ENCODE measurements at regions not wholly inside any gene's neighbourhood (a gene's known extent, or its start where the extent isn't known, plus 50 kb on each side); places are given as distances from the start of the nearest gene placed in this dataset.

DNA sequence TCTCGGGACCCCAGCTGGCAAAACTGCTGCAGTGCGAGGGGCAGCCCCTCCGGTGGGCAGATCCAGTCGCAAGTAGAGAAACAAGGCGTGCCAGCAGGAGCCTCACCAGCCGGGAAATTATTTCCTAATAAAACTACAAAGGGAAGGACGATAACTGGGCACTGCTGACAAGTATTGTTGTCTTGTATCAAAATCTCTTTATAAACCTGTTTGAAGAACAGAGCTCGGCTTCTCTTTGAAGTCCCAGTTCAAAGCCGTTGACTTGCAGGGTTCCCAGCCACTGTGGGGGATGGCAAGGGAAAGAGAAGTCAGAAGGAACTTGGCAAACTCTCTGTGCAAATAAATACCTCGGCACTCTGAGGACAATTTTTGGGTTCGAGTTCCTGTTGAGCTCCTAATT lies 504.5 kb downstream of the CD83 start (continued):
- TF ChIP-seq ZNF557 (CRISPR knock-in tag; IDR thresholded peaks at IDR 0.05) (no peak), FOXC1 (CRISPR knock-in tag; IDR thresholded peaks at IDR 0.05; ENCODE audit: borderline replicate concordance) (no peak), ZNF253 (CRISPR knock-in tag; IDR thresholded peaks at IDR 0.05; ENCODE audit: borderline replicate concordance) (no peak), NPAS2 (CRISPR knock-in tag; IDR thresholded peaks at IDR 0.05; ENCODE audit: borderline replicate concordance) (no peak), ZBTB38 (CRISPR knock-in tag; IDR thresholded peaks at IDR 0.05) (no peak), ELF3 (CRISPR knock-in tag; IDR thresholded peaks at IDR 0.05) (peak; percentile 34; the same call in 1 of the 2 replicates), ZFP36L2 (CRISPR knock-in tag; IDR thresholded peaks at IDR 0.05) (no peak), CBX5 (CRISPR knock-in tag; IDR thresholded peaks at IDR 0.05; ENCODE audit: borderline replicate concordance) (no peak), SOX6 (IDR thresholded peaks at IDR 0.05) (no peak), SOX6 (CRISPR knock-in tag; IDR thresholded peaks at IDR 0.05) (peak; percentile 83), ZNF256 (CRISPR knock-in tag; conservative IDR thresholded peaks at IDR 0.05) (no peak), PHF21A (CRISPR knock-in tag; IDR thresholded peaks at IDR 0.05) (peak; percentile 36; the same call in 1 of the 2 replicates), HDAC6 (IDR thresholded peaks at IDR 0.05; ENCODE audit: low read depth, low read length) (no peak), SMAD3 (CRISPR knock-in tag; IDR thresholded peaks at IDR 0.05) (no peak), KMT2A (CRISPR knock-in tag; IDR thresholded peaks at IDR 0.05) (no peak), ZBTB7A (CRISPR knock-in tag; IDR thresholded peaks at IDR 0.05) (no peak), ZKSCAN5 (CRISPR knock-in tag; IDR thresholded peaks at IDR 0.05) (no peak)
- TF ChIP-seq, protein P1, sequence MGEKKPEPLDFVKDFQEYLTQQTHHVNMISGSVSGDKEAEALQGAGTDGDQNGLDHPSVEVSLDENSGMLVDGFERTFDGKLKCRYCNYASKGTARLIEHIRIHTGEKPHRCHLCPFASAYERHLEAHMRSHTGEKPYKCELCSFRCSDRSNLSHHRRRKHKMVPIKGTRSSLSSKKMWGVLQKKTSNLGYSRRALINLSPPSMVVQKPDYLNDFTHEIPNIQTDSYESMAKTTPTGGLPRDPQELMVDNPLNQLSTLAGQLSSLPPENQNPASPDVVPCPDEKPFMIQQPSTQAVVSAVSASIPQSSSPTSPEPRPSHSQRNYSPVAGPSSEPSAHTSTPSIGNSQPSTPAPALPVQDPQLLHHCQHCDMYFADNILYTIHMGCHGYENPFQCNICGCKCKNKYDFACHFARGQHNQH (CRISPR knock-in tag; IDR thresholded peaks at IDR 0.05): 0 out of 2 replicates have a peak, but pooled peaks have one; percentile 23
- TF ChIP-seq, protein P2, sequence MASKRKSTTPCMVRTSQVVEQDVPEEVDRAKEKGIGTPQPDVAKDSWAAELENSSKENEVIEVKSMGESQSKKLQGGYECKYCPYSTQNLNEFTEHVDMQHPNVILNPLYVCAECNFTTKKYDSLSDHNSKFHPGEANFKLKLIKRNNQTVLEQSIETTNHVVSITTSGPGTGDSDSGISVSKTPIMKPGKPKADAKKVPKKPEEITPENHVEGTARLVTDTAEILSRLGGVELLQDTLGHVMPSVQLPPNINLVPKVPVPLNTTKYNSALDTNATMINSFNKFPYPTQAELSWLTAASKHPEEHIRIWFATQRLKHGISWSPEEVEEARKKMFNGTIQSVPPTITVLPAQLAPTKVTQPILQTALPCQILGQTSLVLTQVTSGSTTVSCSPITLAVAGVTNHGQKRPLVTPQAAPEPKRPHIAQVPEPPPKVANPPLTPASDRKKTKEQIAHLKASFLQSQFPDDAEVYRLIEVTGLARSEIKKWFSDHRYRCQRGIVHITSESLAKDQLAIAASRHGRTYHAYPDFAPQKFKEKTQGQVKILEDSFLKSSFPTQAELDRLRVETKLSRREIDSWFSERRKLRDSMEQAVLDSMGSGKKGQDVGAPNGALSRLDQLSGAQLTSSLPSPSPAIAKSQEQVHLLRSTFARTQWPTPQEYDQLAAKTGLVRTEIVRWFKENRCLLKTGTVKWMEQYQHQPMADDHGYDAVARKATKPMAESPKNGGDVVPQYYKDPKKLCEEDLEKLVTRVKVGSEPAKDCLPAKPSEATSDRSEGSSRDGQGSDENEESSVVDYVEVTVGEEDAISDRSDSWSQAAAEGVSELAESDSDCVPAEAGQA (IDR thresholded peaks at IDR 0.05; ENCODE audit: low read depth): no peak
- TF ChIP-seq, protein P2 (CRISPR knock-in tag; IDR thresholded peaks at IDR 0.05; ENCODE audit: borderline replicate concordance): no peak
- TF ChIP-seq, protein P3, sequence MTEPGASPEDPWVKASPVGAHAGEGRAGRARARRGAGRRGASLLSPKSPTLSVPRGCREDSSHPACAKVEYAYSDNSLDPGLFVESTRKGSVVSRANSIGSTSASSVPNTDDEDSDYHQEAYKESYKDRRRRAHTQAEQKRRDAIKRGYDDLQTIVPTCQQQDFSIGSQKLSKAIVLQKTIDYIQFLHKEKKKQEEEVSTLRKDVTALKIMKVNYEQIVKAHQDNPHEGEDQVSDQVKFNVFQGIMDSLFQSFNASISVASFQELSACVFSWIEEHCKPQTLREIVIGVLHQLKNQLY (CRISPR knock-in tag; IDR thresholded peaks at IDR 0.05): no peak
- TF ChIP-seq, protein P4, sequence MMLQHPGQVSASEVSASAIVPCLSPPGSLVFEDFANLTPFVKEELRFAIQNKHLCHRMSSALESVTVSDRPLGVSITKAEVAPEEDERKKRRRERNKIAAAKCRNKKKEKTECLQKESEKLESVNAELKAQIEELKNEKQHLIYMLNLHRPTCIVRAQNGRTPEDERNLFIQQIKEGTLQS (CRISPR knock-in tag; IDR thresholded peaks at IDR 0.05): no peak
- TF ChIP-seq, protein P5, sequence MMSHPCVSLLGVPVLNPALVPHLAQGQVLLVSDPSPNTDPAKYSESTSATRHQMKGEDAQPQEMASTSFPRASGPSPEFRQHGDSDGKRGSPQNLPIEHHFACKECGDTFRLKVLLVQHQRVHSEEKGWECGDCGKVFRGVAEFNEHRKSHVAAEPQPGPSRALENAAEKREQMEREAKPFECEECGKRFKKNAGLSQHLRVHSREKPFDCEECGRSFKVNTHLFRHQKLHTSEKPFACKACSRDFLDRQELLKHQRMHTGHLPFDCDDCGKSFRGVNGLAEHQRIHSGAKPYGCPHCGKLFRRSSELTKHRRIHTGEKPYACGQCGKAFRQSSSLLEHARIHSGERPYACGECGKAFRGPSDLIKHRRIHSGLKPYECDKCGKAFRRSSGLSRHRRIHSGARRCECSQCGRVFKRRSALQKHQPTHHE (CRISPR knock-in tag; IDR thresholded peaks at IDR 0.05; ENCODE audit: borderline replicate concordance): no peak

Measured in HepG2 (cell line).